WTC11 (cell line): ENCODE measurements at regions not wholly inside any gene's neighbourhood (a gene's known extent, or its start where the extent isn't known, plus 50 kb on each side); places are given as distances from the start of the nearest gene placed in this dataset.

ENCODE experiments used
- ATAC-seq: fragments of 200-7000 bp; cut with Tn5 transposase; 2 replicates; pipeline ENCODE4 v1.10.0; 2021; ENCODE audit warnings: mild to moderate bottlenecking, moderate library complexity
- CTCF ChIA-PET: fragments of 300-600 bp; sonication (Branson Sonifier 250); formaldehyde crosslinking; loops from one replicate; lab custom pipeline; 2021; ENCODE audit warnings: antibody characterized with exemption; lab: Charles Lee
- POLR2A ChIA-PET: fragments of 350-600 bp; sonication (Branson Sonifier 250); formaldehyde crosslinking; loops from one replicate; lab custom pipeline; 2021; ENCODE audit warnings: antibody characterized with exemption; lab: Charles Lee
- DNase-seq: peaks from one replicate; pipeline ENCODE4 v3.0.0; 2021; ENCODE audit warnings: low spot score
- H3K27ac Mint-ChIP-seq: 2 replicates; pipeline ENCODE4 v1.8.0; 2021; ENCODE audit warnings: mixed read lengths
- H3K27me3 Mint-ChIP-seq: 2 replicates; pipeline ENCODE4 v1.8.0; 2021; ENCODE audit warnings: low read depth, mild to moderate bottlenecking, moderate library complexity, mixed read lengths
- H3K36me3 Mint-ChIP-seq: 2 replicates; pipeline ENCODE4 v1.8.0; 2021; ENCODE audit warnings: mixed read lengths
- H3K4me1 Mint-ChIP-seq: 2 replicates; pipeline ENCODE4 v1.8.0; 2022; ENCODE audit warnings: mixed read lengths
- H3K4me3 Mint-ChIP-seq: 2 replicates; pipeline ENCODE4 v1.8.0; 2021; ENCODE audit warnings: mild to moderate bottlenecking, moderate library complexity, mixed read lengths
- H3K9me3 Mint-ChIP-seq: 2 replicates; pipeline ENCODE4 v1.8.0; 2021; ENCODE audit warnings: mixed read lengths
- ARID4B ChIP-seq: sonication (generic); formaldehyde crosslinking; IDR thresholded peaks from 2 replicates; pipeline ENCODE4 v1.8.0; 2023; ENCODE audit warnings: missing genetic modification reagents, mild to moderate bottlenecking, borderline replicate concordance
- CREB1 ChIP-seq: sonication (generic); formaldehyde crosslinking; IDR thresholded peaks from 2 replicates; pipeline ENCODE4 v1.8.0; 2023; ENCODE audit warnings: mild to moderate bottlenecking, missing genetic modification reagents
- ETV6 ChIP-seq: sonication (generic); formaldehyde crosslinking; IDR thresholded peaks from 2 replicates; pipeline ENCODE4 v1.8.1; 2022; ENCODE audit warnings: mild to moderate bottlenecking, missing genetic modification reagents
- IRF2 ChIP-seq: sonication (generic); formaldehyde crosslinking; IDR thresholded peaks from 2 replicates; pipeline ENCODE4 v1.8.0; 2022; ENCODE audit warnings: low read depth, missing genetic modification reagents, borderline replicate concordance
- MXD4 ChIP-seq: fragments of 250-450 bp; sonication (Bioruptor Pico); IDR thresholded peaks from 2 replicates; pipeline ENCODE4 v1.8.0; 2021; ENCODE audit warnings: mild to moderate bottlenecking, moderate library complexity, borderline replicate concordance
- NFYB ChIP-seq: sonication (generic); formaldehyde crosslinking; conservative IDR thresholded peaks from 2 replicates; pipeline ENCODE4 v1.8.0; 2022; ENCODE audit warnings: low read depth, missing genetic modification reagents
- PRRX2 ChIP-seq: fragments of 250-450 bp; sonication (Bioruptor Pico); IDR thresholded peaks from 2 replicates; pipeline ENCODE4 v1.8.0; 2021; ENCODE audit warnings: mild to moderate bottlenecking
- ZBTB21 ChIP-seq: sonication (generic); formaldehyde crosslinking; IDR thresholded peaks from 2 replicates; pipeline ENCODE4 v1.8.1; 2023; ENCODE audit warnings: mild to moderate bottlenecking, missing genetic modification reagents, borderline replicate concordance
- ZNF232 ChIP-seq: sonication (generic); formaldehyde crosslinking; IDR thresholded peaks from 2 replicates; pipeline ENCODE4 v1.8.0; 2022; ENCODE audit warnings: mild to moderate bottlenecking, missing genetic modification reagents
- ZNF396 ChIP-seq: fragments of 250-450 bp; sonication (Bioruptor Pico); IDR thresholded peaks from 2 replicates; pipeline ENCODE4 v1.8.0; 2021; ENCODE audit warnings: mild to moderate bottlenecking, moderate library complexity, borderline replicate concordance
- ZNF416 ChIP-seq: fragments of 250-450 bp; sonication (Bioruptor Pico); IDR thresholded peaks from 2 replicates; pipeline ENCODE4 v1.9.0; 2021; ENCODE audit warnings: mild to moderate bottlenecking, inconsistent platforms
- TF ChIP-seq, protein P1 (sequence below): fragments of 250-450 bp; sonication (Bioruptor Pico); IDR thresholded peaks from 2 replicates; pipeline ENCODE4 v2.1.2; 2022; ENCODE audit warnings: mild to moderate bottlenecking, moderate library complexity
- TF ChIP-seq, protein P2 (sequence below): sonication (generic); formaldehyde crosslinking; IDR thresholded peaks from 2 replicates; pipeline ENCODE4 v1.8.1; 2023; ENCODE audit warnings: mild to moderate bottlenecking, missing genetic modification reagents, moderate library complexity
- TF ChIP-seq, protein P3 (sequence below): fragments of 250-450 bp; sonication (Bioruptor Pico); IDR thresholded peaks from 2 replicates; pipeline ENCODE4 v1.9.0; 2021; ENCODE audit warnings: mild to moderate bottlenecking, borderline replicate concordance
- TF ChIP-seq, protein P4 (sequence below): fragments of 250-450 bp; sonication (Bioruptor Pico); IDR thresholded peaks from 2 replicates; pipeline ENCODE4 v1.9.0; 2021; ENCODE audit warnings: moderate library complexity, mild to moderate bottlenecking, inconsistent platforms, borderline replicate concordance

GRCh38 chr21:35202431-35202830 lies 153.3 kb upstream of the RUNX1 start (continued):
- TF ChIP-seq ARID4B (CRISPR knock-in tag) (no peak), NFYB (no peak)

DNA sequence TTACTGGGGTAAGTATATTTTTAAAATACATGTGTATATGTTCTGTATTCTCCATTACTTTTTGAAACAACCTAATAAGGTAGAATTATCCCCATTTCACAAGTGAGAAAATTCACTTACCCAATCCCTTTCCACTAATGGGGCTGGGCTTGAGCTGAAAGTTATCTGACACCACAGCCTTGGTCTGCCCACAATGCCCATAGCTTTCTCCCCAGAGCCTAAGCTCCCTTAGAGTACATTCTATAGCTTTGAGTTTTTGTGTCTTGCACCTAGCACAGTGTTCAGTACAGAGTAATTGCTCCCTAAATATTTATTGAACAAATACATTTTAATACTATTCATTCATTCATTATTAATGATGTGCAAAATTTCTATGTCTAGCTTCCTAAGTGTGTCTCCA lies 152.7 kb upstream of the RUNX1 start:
- no peak for ATAC-seq
- no peak overlapping the region for H3K27ac Mint-ChIP-seq
- CTCF ChIA-PET, result interaction anchor here (1.4 kb wide), 1 partner anchor 456 kb away, joined by 3 read pairs; no protein-coding TSS in a partner anchor
- peaks cover 5% of the 10 kb centered on the region for H3K9me3 Mint-ChIP-seq
- H3K27me3 Mint-ChIP-seq, result no peaks in the 10 kb centered on the region; the same call in 1 of the 2 replicates
- peaks cover 14% of the 10 kb centered on the region for H3K4me1 Mint-ChIP-seq
- H3K4me3 Mint-ChIP-seq, result no peak overlapping the region
- no peak for DNase-seq
- POLR2A ChIA-PET, result no interaction called here
- H3K36me3 Mint-ChIP-seq, result no peaks in the 10 kb centered on the region
- TF ChIP-seq, protein P1, sequence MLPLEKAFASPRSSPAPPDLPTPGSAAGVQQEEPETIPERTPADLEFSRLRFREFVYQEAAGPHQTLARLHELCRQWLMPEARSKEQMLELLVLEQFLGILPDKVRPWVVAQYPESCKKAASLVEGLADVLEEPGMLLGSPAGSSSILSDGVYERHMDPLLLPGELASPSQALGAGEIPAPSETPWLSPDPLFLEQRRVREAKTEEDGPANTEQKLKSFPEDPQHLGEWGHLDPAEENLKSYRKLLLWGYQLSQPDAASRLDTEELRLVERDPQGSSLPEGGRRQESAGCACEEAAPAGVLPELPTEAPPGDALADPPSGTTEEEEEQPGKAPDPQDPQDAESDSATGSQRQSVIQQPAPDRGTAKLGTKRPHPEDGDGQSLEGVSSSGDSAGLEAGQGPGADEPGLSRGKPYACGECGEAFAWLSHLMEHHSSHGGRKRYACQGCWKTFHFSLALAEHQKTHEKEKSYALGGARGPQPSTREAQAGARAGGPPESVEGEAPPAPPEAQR (CRISPR knock-in tag), result no peak
- no peak for TF ChIP-seq ZNF416 (CRISPR knock-in tag)
- TF ChIP-seq, protein P2, sequence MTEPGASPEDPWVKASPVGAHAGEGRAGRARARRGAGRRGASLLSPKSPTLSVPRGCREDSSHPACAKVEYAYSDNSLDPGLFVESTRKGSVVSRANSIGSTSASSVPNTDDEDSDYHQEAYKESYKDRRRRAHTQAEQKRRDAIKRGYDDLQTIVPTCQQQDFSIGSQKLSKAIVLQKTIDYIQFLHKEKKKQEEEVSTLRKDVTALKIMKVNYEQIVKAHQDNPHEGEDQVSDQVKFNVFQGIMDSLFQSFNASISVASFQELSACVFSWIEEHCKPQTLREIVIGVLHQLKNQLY (CRISPR knock-in tag), result no peak
- TF ChIP-seq, protein P3, sequence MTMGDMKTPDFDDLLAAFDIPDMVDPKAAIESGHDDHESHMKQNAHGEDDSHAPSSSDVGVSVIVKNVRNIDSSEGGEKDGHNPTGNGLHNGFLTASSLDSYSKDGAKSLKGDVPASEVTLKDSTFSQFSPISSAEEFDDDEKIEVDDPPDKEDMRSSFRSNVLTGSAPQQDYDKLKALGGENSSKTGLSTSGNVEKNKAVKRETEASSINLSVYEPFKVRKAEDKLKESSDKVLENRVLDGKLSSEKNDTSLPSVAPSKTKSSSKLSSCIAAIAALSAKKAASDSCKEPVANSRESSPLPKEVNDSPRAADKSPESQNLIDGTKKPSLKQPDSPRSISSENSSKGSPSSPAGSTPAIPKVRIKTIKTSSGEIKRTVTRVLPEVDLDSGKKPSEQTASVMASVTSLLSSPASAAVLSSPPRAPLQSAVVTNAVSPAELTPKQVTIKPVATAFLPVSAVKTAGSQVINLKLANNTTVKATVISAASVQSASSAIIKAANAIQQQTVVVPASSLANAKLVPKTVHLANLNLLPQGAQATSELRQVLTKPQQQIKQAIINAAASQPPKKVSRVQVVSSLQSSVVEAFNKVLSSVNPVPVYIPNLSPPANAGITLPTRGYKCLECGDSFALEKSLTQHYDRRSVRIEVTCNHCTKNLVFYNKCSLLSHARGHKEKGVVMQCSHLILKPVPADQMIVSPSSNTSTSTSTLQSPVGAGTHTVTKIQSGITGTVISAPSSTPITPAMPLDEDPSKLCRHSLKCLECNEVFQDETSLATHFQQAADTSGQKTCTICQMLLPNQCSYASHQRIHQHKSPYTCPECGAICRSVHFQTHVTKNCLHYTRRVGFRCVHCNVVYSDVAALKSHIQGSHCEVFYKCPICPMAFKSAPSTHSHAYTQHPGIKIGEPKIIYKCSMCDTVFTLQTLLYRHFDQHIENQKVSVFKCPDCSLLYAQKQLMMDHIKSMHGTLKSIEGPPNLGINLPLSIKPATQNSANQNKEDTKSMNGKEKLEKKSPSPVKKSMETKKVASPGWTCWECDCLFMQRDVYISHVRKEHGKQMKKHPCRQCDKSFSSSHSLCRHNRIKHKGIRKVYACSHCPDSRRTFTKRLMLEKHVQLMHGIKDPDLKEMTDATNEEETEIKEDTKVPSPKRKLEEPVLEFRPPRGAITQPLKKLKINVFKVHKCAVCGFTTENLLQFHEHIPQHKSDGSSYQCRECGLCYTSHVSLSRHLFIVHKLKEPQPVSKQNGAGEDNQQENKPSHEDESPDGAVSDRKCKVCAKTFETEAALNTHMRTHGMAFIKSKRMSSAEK, result no peak
- TF ChIP-seq NFYB, result no peak
- TF ChIP-seq PRRX2 (CRISPR knock-in tag), result no peak
- TF ChIP-seq ZBTB21 (CRISPR knock-in tag), result no peak
- no peak for TF ChIP-seq ZNF396 (CRISPR knock-in tag)
- TF ChIP-seq ETV6 (CRISPR knock-in tag), result no peak
- TF ChIP-seq ZNF232, result no peak
- no peak for TF ChIP-seq IRF2
- no peak for TF ChIP-seq MXD4 (CRISPR knock-in tag)
- TF ChIP-seq, protein P4, sequence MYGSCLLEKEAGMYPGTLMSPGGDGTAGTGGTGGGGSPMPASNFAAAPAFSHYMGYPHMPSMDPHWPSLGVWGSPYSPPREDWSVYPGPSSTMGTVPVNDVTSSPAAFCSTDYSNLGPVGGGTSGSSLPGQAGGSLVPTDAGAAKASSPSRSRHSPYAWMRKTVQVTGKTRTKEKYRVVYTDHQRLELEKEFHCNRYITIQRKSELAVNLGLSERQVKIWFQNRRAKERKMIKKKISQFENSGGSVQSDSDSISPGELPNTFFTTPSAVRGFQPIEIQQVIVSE (CRISPR knock-in tag), result no peak
- TF ChIP-seq CREB1 (CRISPR knock-in tag), result no peak
